ENCODE measurements at regions not wholly inside any gene's neighbourhood (a gene's known extent, or its start where the extent isn't known, plus 50 kb on each side); places are given as distances from the start of the nearest gene placed in this dataset.

DNA sequence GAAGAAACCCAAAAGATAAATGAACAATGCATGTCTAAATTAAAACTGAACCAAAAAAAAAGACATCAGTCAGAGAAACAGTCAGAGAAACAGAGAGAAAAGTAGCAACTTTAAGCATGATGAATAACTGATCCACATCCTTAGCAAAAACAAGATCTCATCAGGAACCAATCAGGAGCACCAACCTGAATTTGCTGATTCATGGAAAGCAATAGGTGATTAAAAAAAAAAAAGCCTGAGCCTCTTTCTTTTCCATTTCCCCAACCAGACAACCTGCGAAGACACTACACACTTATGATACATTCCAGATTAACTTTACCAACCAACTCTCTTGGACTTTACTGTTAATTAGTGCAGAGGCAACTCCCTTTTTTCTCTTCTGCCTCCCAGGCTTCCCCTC is 112.7 kb upstream of the TAS2R1 start:
- H3K36me3 ChIP-seq (ENCODE audit: insufficient read depth, low read length) = no peaks in the 10 kb centered on the region
- no peak for TF ChIP-seq SMC3 (conservative IDR thresholded peaks at IDR 0.05; ENCODE audit: poor library complexity)
- no peak for TF ChIP-seq REST (IDR thresholded peaks at IDR 0.05; ENCODE audit: borderline replicate concordance)
- no peak for TF ChIP-seq POLR2AphosphoS5 (IDR thresholded peaks at IDR 0.05)
- TF ChIP-seq, protein P1, sequence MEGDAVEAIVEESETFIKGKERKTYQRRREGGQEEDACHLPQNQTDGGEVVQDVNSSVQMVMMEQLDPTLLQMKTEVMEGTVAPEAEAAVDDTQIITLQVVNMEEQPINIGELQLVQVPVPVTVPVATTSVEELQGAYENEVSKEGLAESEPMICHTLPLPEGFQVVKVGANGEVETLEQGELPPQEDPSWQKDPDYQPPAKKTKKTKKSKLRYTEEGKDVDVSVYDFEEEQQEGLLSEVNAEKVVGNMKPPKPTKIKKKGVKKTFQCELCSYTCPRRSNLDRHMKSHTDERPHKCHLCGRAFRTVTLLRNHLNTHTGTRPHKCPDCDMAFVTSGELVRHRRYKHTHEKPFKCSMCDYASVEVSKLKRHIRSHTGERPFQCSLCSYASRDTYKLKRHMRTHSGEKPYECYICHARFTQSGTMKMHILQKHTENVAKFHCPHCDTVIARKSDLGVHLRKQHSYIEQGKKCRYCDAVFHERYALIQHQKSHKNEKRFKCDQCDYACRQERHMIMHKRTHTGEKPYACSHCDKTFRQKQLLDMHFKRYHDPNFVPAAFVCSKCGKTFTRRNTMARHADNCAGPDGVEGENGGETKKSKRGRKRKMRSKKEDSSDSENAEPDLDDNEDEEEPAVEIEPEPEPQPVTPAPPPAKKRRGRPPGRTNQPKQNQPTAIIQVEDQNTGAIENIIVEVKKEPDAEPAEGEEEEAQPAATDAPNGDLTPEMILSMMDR (IDR thresholded peaks at IDR 0.05; ENCODE audit: poor library complexity, severe bottlenecking) = no peak
- no peaks in the 10 kb centered on the region for H3F3A ChIP-seq (ENCODE audit: insufficient read depth, low read length, poor library complexity, severe bottlenecking)
- H3K4me2 ChIP-seq (ENCODE audit: low read length) = no peak overlapping the region
- H3K9me3 ChIP-seq (ENCODE audit: low read length) = no peaks in the 10 kb centered on the region
- H3K9me2 ChIP-seq (ENCODE audit: insufficient read depth, low read length) = no peaks in the 10 kb centered on the region
- H3K27me3 ChIP-seq (ENCODE audit: insufficient read depth, low read depth, low read length) = no peaks in the 10 kb centered on the region
- no peak overlapping the region for H2AFZ ChIP-seq (ENCODE audit: low read depth, low read length)
- no peak overlapping the region for H3K9ac ChIP-seq (ENCODE audit: low read length)
- no peaks in the 10 kb centered on the region for H4K20me1 ChIP-seq (ENCODE audit: insufficient read depth)
- H3K4me3 ChIP-seq (ENCODE audit: low read length) = no peak overlapping the region
- no peak overlapping the region for H3K27ac ChIP-seq (ENCODE audit: low read length)
- no peaks in the 10 kb centered on the region for H3K79me2 ChIP-seq (replicated peaks; ENCODE audit: insufficient read depth, low read length)

DNA sequence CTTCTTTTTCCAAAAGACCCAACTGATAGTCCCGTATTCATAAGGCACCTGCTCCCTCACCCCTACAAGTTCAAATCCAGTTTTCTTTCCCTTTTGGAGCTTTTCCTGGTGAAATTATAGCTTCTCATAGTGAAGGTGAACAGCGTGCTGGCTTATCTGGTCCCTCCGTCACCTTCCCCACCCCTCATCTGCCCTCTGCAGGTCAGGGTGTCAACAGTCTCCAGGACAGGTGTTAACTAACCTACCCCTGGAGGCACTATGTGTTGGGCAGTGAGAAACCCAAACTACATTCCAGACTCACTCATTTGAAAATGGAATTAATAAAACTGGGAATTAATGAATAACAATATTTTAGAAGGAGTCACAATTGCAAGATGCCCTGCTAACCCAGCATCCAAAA is 109.0 kb upstream of the TAS2R1 start:
- no peak for TF ChIP-seq POLR2AphosphoS5 (IDR thresholded peaks at IDR 0.05)
- H3K9me3 ChIP-seq (ENCODE audit: low read length) = no peaks in the 10 kb centered on the region
- H3K36me3 ChIP-seq (ENCODE audit: insufficient read depth, low read length) = no peaks in the 10 kb centered on the region

DNA sequence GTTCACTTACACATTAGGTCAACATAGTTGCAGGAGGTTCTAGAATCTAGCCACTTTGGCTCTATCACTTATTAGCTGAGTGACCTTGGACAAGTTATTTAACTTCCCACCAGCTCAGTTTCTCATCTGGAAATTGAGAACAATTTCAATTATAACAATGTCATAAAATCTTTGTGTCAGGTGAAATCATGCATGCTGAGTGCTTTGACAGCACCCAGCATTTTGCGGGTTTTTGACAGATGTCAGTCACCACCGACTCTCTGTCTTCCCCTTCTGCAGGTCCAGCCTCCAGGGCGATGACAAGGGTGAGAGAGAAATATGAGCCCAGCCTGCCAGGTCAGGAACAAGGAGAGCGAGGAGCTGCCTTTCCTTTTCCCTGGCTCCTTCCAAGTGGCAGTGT is 107.1 kb upstream of the TAS2R1 start:
- no peak overlapping the region for H3K9ac ChIP-seq (ENCODE audit: low read length)
- H3F3A ChIP-seq (ENCODE audit: insufficient read depth, low read length, poor library complexity, severe bottlenecking) = no peaks in the 10 kb centered on the region
- no peaks in the 10 kb centered on the region for H3K36me3 ChIP-seq (ENCODE audit: insufficient read depth, low read length)
- no peak for TF ChIP-seq SMC3 (conservative IDR thresholded peaks at IDR 0.05; ENCODE audit: poor library complexity)
- TF ChIP-seq EP300 (conservative IDR thresholded peaks at IDR 0.05; ENCODE audit: poor library complexity, severe bottlenecking) = peak; percentile 89
- TF ChIP-seq, protein P1 (IDR thresholded peaks at IDR 0.05; ENCODE audit: poor library complexity, severe bottlenecking) = no peak
- TF ChIP-seq EZH2 (IDR thresholded peaks at IDR 0.05; ENCODE audit: borderline replicate concordance, insufficient read depth, low read length, poor library complexity, severe bottlenecking) = no peak
- peak; percentile 53 for TF ChIP-seq POLR2AphosphoS5 (IDR thresholded peaks at IDR 0.05)
- no peak for TF ChIP-seq TAF1 (IDR thresholded peaks at IDR 0.05; ENCODE audit: low read depth)
- H4K20me1 ChIP-seq (ENCODE audit: insufficient read depth) = no peaks in the 10 kb centered on the region
- H3K27me3 ChIP-seq (ENCODE audit: insufficient read depth, low read depth, low read length) = no peaks in the 10 kb centered on the region
- H3K27ac ChIP-seq (ENCODE audit: low read length) = no peak overlapping the region
- no peak overlapping the region for H3K4me3 ChIP-seq (ENCODE audit: low read length)
- H3K4me2 ChIP-seq (ENCODE audit: low read length) = no peak overlapping the region
- H2AFZ ChIP-seq (ENCODE audit: low read depth, low read length) = no peak overlapping the region
- no peaks in the 10 kb centered on the region for H3K9me2 ChIP-seq (ENCODE audit: insufficient read depth, low read length)
- no peaks in the 10 kb centered on the region for H3K9me3 ChIP-seq (ENCODE audit: low read length)
- H3K79me2 ChIP-seq (replicated peaks; ENCODE audit: insufficient read depth, low read length) = no peaks in the 10 kb centered on the region

More for the DNA sequence above, 109.0 kb upstream of the TAS2R1 start:
- Histone ChIP-seq H3K4me3 (ENCODE audit: low read length) (no peak overlapping the region), H2AFZ (ENCODE audit: low read depth, low read length) (no peak overlapping the region), H3K9me2 (ENCODE audit: insufficient read depth, low read length) (no peaks in the 10 kb centered on the region), H3K27ac (ENCODE audit: low read length) (no peak overlapping the region), H4K20me1 (ENCODE audit: insufficient read depth) (no peaks in the 10 kb centered on the region), H3F3A (ENCODE audit: insufficient read depth, low read length, poor library complexity, severe bottlenecking) (no peaks in the 10 kb centered on the region), H3K9ac (ENCODE audit: low read length) (no peak overlapping the region), H3K4me2 (ENCODE audit: low read length) (no peak overlapping the region), H3K27me3 (ENCODE audit: insufficient read depth, low read depth, low read length) (no peaks in the 10 kb centered on the region), H3K79me2 (replicated peaks; ENCODE audit: insufficient read depth, low read length) (no peaks in the 10 kb centered on the region)

Measured in neural cell (in vitro differentiated cells).